OCI-LY3 (cell line): ENCODE measurements at regions not wholly inside any gene's neighbourhood (a gene's known extent, or its start where the extent isn't known, plus 50 kb on each side); places are given as distances from the start of the nearest gene placed in this dataset.

Experiments used
- H2AFZ ChIP-seq: fragments of 200-600, 300-600 bp; shearing (Covaris generic); 2 replicates; pipeline ENCODE4 v1.6.0; 2014; ENCODE audit warnings: antibody characterized with exemption, low read depth, low read length
- H3K27ac ChIP-seq: fragments of 200-600, 300-600 bp; sonication (generic); 2 replicates; pipeline ENCODE4 v1.5.1; 2014; ENCODE audit warnings: mild to moderate bottlenecking, low read length, moderate library complexity, mixed read lengths
- H3K27me3 ChIP-seq: fragments of 200-600, 300-600 bp; sonication (generic); 2 replicates; pipeline ENCODE4 v1.6.1; 2014; ENCODE audit warnings: low read depth, low read length, mixed read lengths
- H3K36me3 ChIP-seq: fragments of 200-600, 300-600 bp; sonication (generic); replicated peaks from 2 replicates; pipeline ENCODE3; 2014; ENCODE audit warnings: low read depth, low read length, mixed read lengths
- H3K4me1 ChIP-seq: fragments of 300-600, 200-600 bp; sonication (generic); 2 replicates; pipeline ENCODE4 v1.6.1; 2014; ENCODE audit warnings: low read length, mixed read lengths
- H3K4me2 ChIP-seq: fragments of 200-600, 300-600 bp; sonication (generic); 2 replicates; pipeline ENCODE4 v1.6.1; 2014; ENCODE audit warnings: low read length, mixed read lengths
- H3K4me3 ChIP-seq: fragments of 300-600, 200-600 bp; sonication (generic); 2 replicates; pipeline ENCODE4 v1.5.1; 2014; ENCODE audit warnings: antibody characterized with exemption, mild to moderate bottlenecking, low read length, moderate library complexity
- H3K79me2 ChIP-seq: fragments of 300-600, 200-600 bp; shearing (Covaris generic); 2 replicates; pipeline ENCODE4 v1.6.1; 2014; ENCODE audit warnings: mild to moderate bottlenecking, low read length, mixed read lengths
- H3K9ac ChIP-seq: fragments of 300-600, 200-600 bp; shearing (Covaris generic); 2 replicates; pipeline ENCODE4 v1.6.0; 2014; ENCODE audit warnings: mild to moderate bottlenecking, low read length, moderate library complexity
- H3K9me3 ChIP-seq: fragments of 200-600, 300-600 bp; shearing (Covaris generic); 2 replicates; pipeline ENCODE4 v1.6.1; 2014; ENCODE audit warnings: low read length, mixed read lengths; ENCODE audit not compliant: insufficient read depth
- H4K20me1 ChIP-seq: fragments of 200-600, 300-600 bp; sonication (generic); 2 replicates; pipeline ENCODE4 v1.6.1; 2016; ENCODE audit warnings: low read length, mixed read lengths; ENCODE audit not compliant: insufficient read depth
- CTCF ChIP-seq: fragments of 200-600, 300-600 bp; sonication (generic); IDR thresholded peaks from 2 replicates; pipeline ENCODE4 v1.5.1; 2014; ENCODE audit warnings: antibody characterized with exemption, low read length, low read depth
- EZH2phosphoT487 ChIP-seq: fragments of 200-600 bp; shearing (Covaris generic); IDR thresholded peaks from 2 replicates; pipeline ENCODE4 v1.6.1; 2018; ENCODE audit warnings: antibody characterized with exemption, mixed run types, low read depth

DNA sequence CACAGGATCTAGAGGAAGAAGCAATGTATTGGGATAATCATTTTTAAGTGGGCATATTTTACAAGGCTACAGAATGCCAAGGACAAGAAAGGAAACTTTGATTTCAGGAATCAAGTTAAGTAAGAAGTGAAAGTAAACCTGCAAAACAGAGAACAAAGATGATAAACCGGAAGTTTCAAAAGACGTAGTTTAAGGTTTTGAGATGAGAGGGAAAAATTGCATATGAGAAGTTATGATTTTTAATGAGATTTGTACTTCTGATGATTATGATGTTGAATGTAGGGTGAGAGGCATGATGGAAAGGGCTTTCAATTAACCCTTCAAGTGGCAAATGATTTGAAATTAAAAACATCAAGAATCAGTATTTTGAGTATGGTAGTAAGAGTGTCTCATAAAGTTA, 134.9 kb downstream of the CAPZA3 start:
- Histone ChIP-seq H3K36me3 (no peaks in the 10 kb centered on the region), H2AFZ (peak overlapping the region; percentile 20), H3K27ac (peak overlapping the region; percentile 55), H3K4me2 (peak overlapping the region; percentile 67), H3K4me3 (peak overlapping the region; percentile 52), H3K9me3 (peaks cover 4% of the 10 kb centered on the region; the same call in 1 of the 2 replicates), H3K4me1 (peaks cover 48% of the 10 kb centered on the region), H3K27me3 (no peaks in the 10 kb centered on the region), H3K79me2 (no peaks in the 10 kb centered on the region), H3K9ac (peak overlapping the region; percentile 3; the same call in 1 of the 2 replicates), H4K20me1 (no peaks in the 10 kb centered on the region)
- no peak for TF ChIP-seq CTCF
- TF ChIP-seq EZH2phosphoT487 = no peak

DNA sequence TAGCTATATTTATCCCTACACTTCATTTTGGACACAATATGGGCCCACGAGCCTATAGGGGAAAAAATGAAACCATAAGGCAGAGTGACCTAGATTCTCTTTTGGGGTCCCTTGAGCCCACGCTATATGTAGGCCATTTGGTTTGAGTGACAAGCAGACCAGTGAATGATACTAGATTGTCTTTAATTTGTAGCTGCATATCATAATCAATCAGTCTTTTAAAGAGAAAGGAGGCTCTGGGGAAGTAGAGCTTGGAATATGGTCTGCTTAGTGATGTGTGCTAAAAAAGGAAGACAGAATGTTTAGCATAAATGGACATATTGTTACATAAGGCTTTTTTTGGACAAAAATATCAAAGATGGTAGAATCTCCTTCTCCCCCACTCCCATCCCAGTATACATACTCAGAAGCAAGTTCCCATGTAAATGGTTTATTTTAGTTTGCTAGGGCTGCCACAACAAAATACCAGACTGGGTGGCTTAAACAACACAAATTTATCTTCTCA, 140.8 kb downstream of the CAPZA3 start:
- H3K27ac ChIP-seq = no peak overlapping the region
- no peaks in the 10 kb centered on the region for H3K79me2 ChIP-seq
- H3K9ac ChIP-seq = no peak overlapping the region
- H2AFZ ChIP-seq = no peak overlapping the region
- H3K9me3 ChIP-seq = peaks cover 4% of the 10 kb centered on the region; the same call in 1 of the 2 replicates
- H3K36me3 ChIP-seq = no peaks in the 10 kb centered on the region
- TF ChIP-seq EZH2phosphoT487 (no peak), CTCF (no peak)
- H3K27me3 ChIP-seq = no peaks in the 10 kb centered on the region
- peaks cover 7% of the 10 kb centered on the region; the same call in 1 of the 2 replicates for H3K4me1 ChIP-seq
- no peaks in the 10 kb centered on the region for H4K20me1 ChIP-seq
- no peak overlapping the region for H3K4me2 ChIP-seq
- H3K4me3 ChIP-seq = no peak overlapping the region

DNA sequence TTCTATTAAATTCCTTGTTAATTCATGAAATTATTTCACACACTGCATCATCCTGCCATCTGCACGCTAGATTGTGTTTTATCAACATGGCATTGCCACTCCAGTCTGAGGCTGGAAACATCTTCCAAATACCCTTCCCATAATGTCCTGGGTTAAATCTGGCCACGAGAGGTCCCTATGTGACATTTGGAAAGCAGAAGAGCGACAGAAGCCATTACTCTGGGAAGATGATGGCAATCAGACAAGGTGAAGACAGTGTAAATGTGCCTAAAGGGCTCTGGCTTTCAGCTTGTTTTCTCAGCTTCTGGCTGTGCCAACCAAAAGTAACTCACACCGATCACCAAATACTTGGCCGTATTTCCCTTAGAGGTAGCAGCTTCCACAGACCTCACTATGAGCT, 144.8 kb downstream of the CAPZA3 start:
- no peaks in the 10 kb centered on the region for H3K36me3 ChIP-seq
- no peak overlapping the region for H3K4me2 ChIP-seq
- 0 out of 2 replicates have a peak, but pooled peaks cover 2% of the 10 kb centered on the region for H3K9me3 ChIP-seq
- TF ChIP-seq EZH2phosphoT487 = no peak
- H3K4me1 ChIP-seq = no peaks in the 10 kb centered on the region
- no peak overlapping the region for H2AFZ ChIP-seq
- H3K27me3 ChIP-seq = no peaks in the 10 kb centered on the region
- H3K27ac ChIP-seq = no peak overlapping the region
- no peaks in the 10 kb centered on the region for H4K20me1 ChIP-seq
- no peak overlapping the region for H3K9ac ChIP-seq
- H3K79me2 ChIP-seq = no peaks in the 10 kb centered on the region
- no peak overlapping the region for H3K4me3 ChIP-seq

- H3K9ac ChIP-seq = no peak overlapping the region
- no peak overlapping the region for H3K4me2 ChIP-seq
These were observed 149.0 kb downstream of the CAPZA3 start for GRCh38 chr12:18886962-18887361.

More at GRCh38 chr12:18886962-18887361, 149.0 kb downstream of the CAPZA3 start:
- no peak overlapping the region for H3K4me3 ChIP-seq
- H3K36me3 ChIP-seq = no peaks in the 10 kb centered on the region
- H3K9me3 ChIP-seq = 0 out of 2 replicates have a peak, but pooled peaks cover 2% of the 10 kb centered on the region
- no peak for TF ChIP-seq CTCF
- no peak for TF ChIP-seq EZH2phosphoT487
- H3K79me2 ChIP-seq = no peaks in the 10 kb centered on the region
- H3K4me1 ChIP-seq = no peaks in the 10 kb centered on the region
- H2AFZ ChIP-seq = no peak overlapping the region
- H4K20me1 ChIP-seq = no peaks in the 10 kb centered on the region
- H3K27ac ChIP-seq = no peak overlapping the region
- H3K27me3 ChIP-seq = no peaks in the 10 kb centered on the region
